Colonic mucosa (tissue), 4 donors: ENCODE measurements at regions not wholly inside any gene's neighbourhood (a gene's known extent, or its start where the extent isn't known, plus 50 kb on each side); places are given as distances from the start of the nearest gene placed in this dataset.

Experiments used
- DNase-seq: peaks from one replicate; pipeline ENCODE4 v3.0.0-alpha.2; 2020
- H3K27ac ChIP-seq: fragments of 200-600 bp; one replicate; pipeline ENCODE4 v1.8.0; 2021
- H3K27me3 ChIP-seq: fragments of 200-600 bp; one replicate; pipeline ENCODE4 v1.8.0; 2021
- H3K36me3 ChIP-seq: fragments of 200-600 bp; one replicate; pipeline ENCODE4 v1.8.0; 2021
- H3K4me1 ChIP-seq: fragments of 200-600 bp; one replicate; pipeline ENCODE4 v1.8.0; 2021; ENCODE audit warnings: mild to moderate bottlenecking
- H3K4me3 ChIP-seq: fragments of 200-600 bp; one replicate; pipeline ENCODE4 v1.8.0; 2021
- H3K9ac ChIP-seq, 2 donors: one replicate each; pipeline ENCODE4 v1.7.0; 2013; ENCODE audit warnings: control low read depth in 2 of 2, low read depth in 2 of 2, low read length in 2 of 2
- H3K9me3 ChIP-seq: fragments of 200-600 bp; one replicate; pipeline ENCODE4 v1.8.0; 2021
- CTCF ChIP-seq: fragments of 200-600 bp; IDR thresholded peaks from one replicate; pipeline ENCODE4 v1.8.0; 2022; ENCODE audit warnings: antibody characterized with exemption, mild to moderate bottlenecking
- intact Hi-C: fragments of 100-400 bp; cut with DNase I; formaldehyde crosslinking; loops from one replicate; pipeline ENCODE4 v1.14.1; 2022
- donor health status: healthy.
- donor health status: DM: no; HTN: no; CAD: no.
- donor health status: DM: no; HTN: no; CAD: no.

GRCh38 chr19:29372091-29372415 lies 153.7 kb upstream of the VSTM2B start:
- TF ChIP-seq CTCF = no peak
- H3K36me3 ChIP-seq = no peaks in the 10 kb centered on the region
- intact Hi-C loops = no loop called here
- no peaks in the 10 kb centered on the region for H3K4me1 ChIP-seq
- no peak overlapping the region for H3K9ac ChIP-seq
- no peak overlapping the region for H3K27ac ChIP-seq
- no peaks in the 10 kb centered on the region for H3K27me3 ChIP-seq
- DNase-seq = no peak
- no peak overlapping the region for H3K4me3 ChIP-seq
- H3K9me3 ChIP-seq = no peaks in the 10 kb centered on the region

GRCh38 chr19:29372461-29372860 lies 153.3 kb upstream of the VSTM2B start:
- no peaks in the 10 kb centered on the region for H3K36me3 ChIP-seq
- no peak for DNase-seq
- no peak overlapping the region for H3K9ac ChIP-seq
- no peak overlapping the region for H3K4me3 ChIP-seq
- H3K4me1 ChIP-seq = no peaks in the 10 kb centered on the region
- no peaks in the 10 kb centered on the region for H3K9me3 ChIP-seq
- H3K27ac ChIP-seq = no peak overlapping the region
- no peaks in the 10 kb centered on the region for H3K27me3 ChIP-seq
- no peak for TF ChIP-seq CTCF
- intact Hi-C loops = no loop called here

- DNase-seq = no peak
- H3K36me3 ChIP-seq = no peaks in the 10 kb centered on the region
- no peak for TF ChIP-seq CTCF
- H3K4me3 ChIP-seq = no peak overlapping the region
- H3K9me3 ChIP-seq = no peaks in the 10 kb centered on the region
- intact Hi-C loops = no loop called here
- H3K27ac ChIP-seq = no peak overlapping the region
- no peaks in the 10 kb centered on the region for H3K27me3 ChIP-seq
- no peak overlapping the region for H3K9ac ChIP-seq
- H3K4me1 ChIP-seq = no peaks in the 10 kb centered on the region
These were observed 152.6 kb upstream of the VSTM2B start for GRCh38 chr19:29372921-29373797.

- H3K9me3 ChIP-seq = no peaks in the 10 kb centered on the region
- intact Hi-C loops = no loop called here
- no peaks in the 10 kb centered on the region for H3K27me3 ChIP-seq
- H3K4me3 ChIP-seq = no peak overlapping the region
- peak; percentile 3 for DNase-seq
- no peaks in the 10 kb centered on the region for H3K4me1 ChIP-seq
- TF ChIP-seq CTCF = no peak
- no peaks in the 10 kb centered on the region for H3K36me3 ChIP-seq
- no peak overlapping the region for H3K9ac ChIP-seq
- no peak overlapping the region for H3K27ac ChIP-seq
These were observed 150.2 kb upstream of the VSTM2B start for GRCh38 chr19:29375429-29376119.

GRCh38 chr19:29376855-29377354 lies 148.9 kb upstream of the VSTM2B start:
- DNase-seq = peak; percentile 13
- no peak for TF ChIP-seq CTCF

More at GRCh38 chr19:29376855-29377354, 148.9 kb upstream of the VSTM2B start:
- no peaks in the 10 kb centered on the region for H3K36me3 ChIP-seq
- no peaks in the 10 kb centered on the region for H3K9me3 ChIP-seq
- H3K4me3 ChIP-seq = no peak overlapping the region
- no peaks in the 10 kb centered on the region for H3K4me1 ChIP-seq
- no peak overlapping the region for H3K27ac ChIP-seq
- no peaks in the 10 kb centered on the region for H3K27me3 ChIP-seq
- H3K9ac ChIP-seq = no peak overlapping the region
- intact Hi-C loops = no loop called here
